Coronary artery (tissue), 2 donors: ENCODE measurements at regions not wholly inside any gene's neighbourhood (a gene's known extent, or its start where the extent isn't known, plus 50 kb on each side); places are given as distances from the start of the nearest gene placed in this dataset.
"Not testable (repeated sequence)": the region's sequence is repeated elsewhere in the genome, so short reads cannot be mapped to it uniquely, and the experiment has no call there.

Source experiments
- DNase-seq: peaks from one replicate; pipeline ENCODE4 v3.0.0-alpha.2; 2017; ENCODE audit warnings: low spot score
- H3K27ac ChIP-seq, 2 donors: fragments of 200-600 bp; sonication (generic); one replicate each; pipeline ENCODE4 v1.5.1; 2016 to 2019
- H3K4me3 ChIP-seq: fragments of 200-600 bp; sonication (generic); 2 replicates; pipeline ENCODE4 v1.5.1; 2016; ENCODE audit warnings: mild to moderate bottlenecking, moderate library complexity
- CTCF ChIP-seq: fragments of 200-600 bp; sonication (generic); IDR thresholded peaks from one replicate; pipeline ENCODE4 v1.5.1; 2019; ENCODE audit warnings: antibody characterized with exemption

- no peak for TF ChIP-seq CTCF
Measured at GRCh38 chr16:55058576-55058975, 127.9 kb downstream of the IRX5 start.

GRCh38 chr16:55059146-55059545 lies 128.5 kb downstream of the IRX5 start:
- Histone ChIP-seq H3K4me3 (no peak overlapping the region), H3K27ac (no peak overlapping the region)
- no peak for DNase-seq
- no peak for TF ChIP-seq CTCF

More at GRCh38 chr16:55058576-55058975, 127.9 kb downstream of the IRX5 start:
- Histone ChIP-seq H3K4me3 (no peak overlapping the region), H3K27ac (no peak overlapping the region)
- no peak for DNase-seq

- DNase-seq = no peak
- Histone ChIP-seq H3K4me3 (no peak overlapping the region), H3K27ac (no peak overlapping the region)
- no peak for TF ChIP-seq CTCF
Measured at GRCh38 chr16:55061126-55061525, 130.5 kb downstream of the IRX5 start.

GRCh38 chr16:55062442-55062841 lies 131.8 kb downstream of the IRX5 start:
- no peak for TF ChIP-seq CTCF
- Histone ChIP-seq H3K27ac (no peak overlapping the region), H3K4me3 (no peak overlapping the region)
- DNase-seq = no peak

GRCh38 chr16:55072976-55073375 lies 142.3 kb downstream of the IRX5 start:
- H3K4me3 ChIP-seq = no peak overlapping the region
- H3K27ac ChIP-seq = no peak overlapping the region
- TF ChIP-seq CTCF = no peak
- DNase-seq = no peak

- Histone ChIP-seq H3K27ac (no peak overlapping the region), H3K4me3 (no peak overlapping the region)
- no peak for TF ChIP-seq CTCF
- DNase-seq = no peak
Measured at GRCh38 chr16:55073830-55074229, 143.2 kb downstream of the IRX5 start.

GRCh38 chr16:55075208-55075607 lies 144.5 kb downstream of the IRX5 start:
- H3K27ac ChIP-seq, DNase-seq, H3K4me3 ChIP-seq: not testable (repeated sequence)

- Histone ChIP-seq H3K27ac (no peak overlapping the region), H3K4me3 (no peak overlapping the region)
- TF ChIP-seq CTCF = no peak
- peak; percentile 36 for DNase-seq
Measured at GRCh38 chr16:55076053-55076452, 145.4 kb downstream of the IRX5 start.
